ENCODE measurements at regions not wholly inside any gene's neighbourhood (a gene's known extent, or its start where the extent isn't known, plus 50 kb on each side); places are given as distances from the start of the nearest gene placed in this dataset.

DNA sequence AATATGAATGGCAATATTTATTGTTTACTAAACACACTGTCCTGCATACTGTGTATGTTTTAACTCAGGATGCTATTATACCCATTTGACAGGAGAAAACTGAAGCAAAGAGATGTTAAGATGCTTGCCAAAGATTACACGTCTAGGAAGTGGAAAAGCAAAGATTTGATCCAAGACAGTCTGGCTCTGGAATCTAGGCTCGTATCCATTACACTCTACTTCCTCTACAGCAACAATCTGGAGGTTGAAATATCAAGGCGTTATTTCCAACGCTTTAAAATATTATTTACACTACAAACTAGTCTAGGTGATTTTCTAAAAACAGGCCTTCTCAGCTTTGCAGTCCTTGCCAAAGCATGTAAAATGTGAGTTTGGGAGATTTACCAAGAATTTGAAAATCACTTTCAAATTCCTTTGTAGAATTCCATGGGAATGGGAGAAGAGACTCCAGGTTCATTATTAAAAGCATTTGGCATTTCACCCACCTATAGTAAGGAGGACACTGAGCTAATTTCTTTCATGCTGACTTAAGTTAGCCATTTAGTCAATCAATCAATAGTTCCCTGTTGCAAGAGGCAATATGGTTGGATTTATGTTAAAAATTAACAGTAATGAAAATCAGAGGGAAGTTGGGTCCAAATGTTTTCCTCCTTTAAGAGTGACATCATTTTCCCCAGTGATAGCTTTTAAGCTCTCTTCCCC, 356.3 kb upstream of the SMARCA2 start:
- DNase-seq (ENCODE audit: extremely low spot score, unreplicated experiment) = no peak
- Mint-ChIP-seq H3K4me3 (ENCODE audit: unreplicated experiment) (no peak overlapping the region), H3K4me1 (ENCODE audit: unreplicated experiment) (no peaks in the 10 kb centered on the region), H3K9me3 (ENCODE audit: unreplicated experiment) (peaks cover 22% of the 10 kb centered on the region), H3K27ac (ENCODE audit: unreplicated experiment) (no peak overlapping the region), H3K36me3 (ENCODE audit: unreplicated experiment) (no peaks in the 10 kb centered on the region), H3K27me3 (ENCODE audit: unreplicated experiment) (no peaks in the 10 kb centered on the region)
- TF ChIP-seq, protein P1, sequence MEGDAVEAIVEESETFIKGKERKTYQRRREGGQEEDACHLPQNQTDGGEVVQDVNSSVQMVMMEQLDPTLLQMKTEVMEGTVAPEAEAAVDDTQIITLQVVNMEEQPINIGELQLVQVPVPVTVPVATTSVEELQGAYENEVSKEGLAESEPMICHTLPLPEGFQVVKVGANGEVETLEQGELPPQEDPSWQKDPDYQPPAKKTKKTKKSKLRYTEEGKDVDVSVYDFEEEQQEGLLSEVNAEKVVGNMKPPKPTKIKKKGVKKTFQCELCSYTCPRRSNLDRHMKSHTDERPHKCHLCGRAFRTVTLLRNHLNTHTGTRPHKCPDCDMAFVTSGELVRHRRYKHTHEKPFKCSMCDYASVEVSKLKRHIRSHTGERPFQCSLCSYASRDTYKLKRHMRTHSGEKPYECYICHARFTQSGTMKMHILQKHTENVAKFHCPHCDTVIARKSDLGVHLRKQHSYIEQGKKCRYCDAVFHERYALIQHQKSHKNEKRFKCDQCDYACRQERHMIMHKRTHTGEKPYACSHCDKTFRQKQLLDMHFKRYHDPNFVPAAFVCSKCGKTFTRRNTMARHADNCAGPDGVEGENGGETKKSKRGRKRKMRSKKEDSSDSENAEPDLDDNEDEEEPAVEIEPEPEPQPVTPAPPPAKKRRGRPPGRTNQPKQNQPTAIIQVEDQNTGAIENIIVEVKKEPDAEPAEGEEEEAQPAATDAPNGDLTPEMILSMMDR (IDR thresholded peaks at IDR 0.05) = no peak

DNA sequence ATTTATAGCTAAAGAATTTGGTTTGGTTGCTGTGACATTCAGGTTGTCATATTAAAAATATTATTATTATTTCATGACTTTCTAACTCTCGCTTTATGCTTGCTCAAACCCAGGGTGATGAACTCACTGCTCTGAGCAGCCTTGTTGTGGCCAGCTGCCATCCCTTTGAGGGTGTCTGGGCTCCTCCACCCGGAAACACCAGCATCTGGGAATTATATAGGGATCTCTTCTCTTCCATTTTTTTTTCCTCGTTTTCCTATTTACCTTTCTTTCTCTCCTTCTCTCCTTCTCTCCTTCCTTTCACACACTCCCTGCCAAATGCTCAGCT, 355.8 kb upstream of the SMARCA2 start:
- Mint-ChIP-seq H3K27ac (ENCODE audit: unreplicated experiment) (no peak overlapping the region), H3K4me3 (ENCODE audit: unreplicated experiment) (no peak overlapping the region), H3K36me3 (ENCODE audit: unreplicated experiment) (no peaks in the 10 kb centered on the region), H3K27me3 (ENCODE audit: unreplicated experiment) (no peaks in the 10 kb centered on the region), H3K9me3 (ENCODE audit: unreplicated experiment) (peaks cover 27% of the 10 kb centered on the region), H3K4me1 (ENCODE audit: unreplicated experiment) (no peaks in the 10 kb centered on the region)
- DNase-seq (ENCODE audit: extremely low spot score, unreplicated experiment) = no peak
- TF ChIP-seq, protein P1 (IDR thresholded peaks at IDR 0.05) = no peak

DNA sequence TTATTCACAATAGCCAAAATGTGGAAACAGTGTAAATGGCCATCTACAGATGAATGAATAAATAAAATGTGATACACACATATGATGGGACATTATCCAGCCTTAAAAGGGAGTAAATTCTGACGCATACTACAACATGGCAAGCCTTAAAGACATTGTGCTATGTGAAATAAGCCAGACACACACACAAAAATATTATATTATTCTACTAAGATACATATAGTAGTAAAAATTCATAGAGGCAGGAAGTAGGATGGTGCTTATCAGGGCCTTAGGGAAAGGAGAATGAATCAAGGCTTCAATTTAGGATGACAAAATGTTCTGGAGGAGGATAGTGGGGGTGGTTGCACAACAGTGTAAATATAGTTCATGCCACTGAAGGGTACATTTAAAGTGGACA, 346.7 kb upstream of the SMARCA2 start:
- no peak overlapping the region for H3K4me3 Mint-ChIP-seq (ENCODE audit: unreplicated experiment)
- no peaks in the 10 kb centered on the region for H3K36me3 Mint-ChIP-seq (ENCODE audit: unreplicated experiment)
- no peaks in the 10 kb centered on the region for H3K4me1 Mint-ChIP-seq (ENCODE audit: unreplicated experiment)
- DNase-seq (ENCODE audit: extremely low spot score, unreplicated experiment) = no peak
- no peaks in the 10 kb centered on the region for H3K27me3 Mint-ChIP-seq (ENCODE audit: unreplicated experiment)
- TF ChIP-seq, protein P1 (IDR thresholded peaks at IDR 0.05) = no peak
- H3K27ac Mint-ChIP-seq (ENCODE audit: unreplicated experiment) = no peak overlapping the region
- peaks cover 47% of the 10 kb centered on the region for H3K9me3 Mint-ChIP-seq (ENCODE audit: unreplicated experiment)

DNA sequence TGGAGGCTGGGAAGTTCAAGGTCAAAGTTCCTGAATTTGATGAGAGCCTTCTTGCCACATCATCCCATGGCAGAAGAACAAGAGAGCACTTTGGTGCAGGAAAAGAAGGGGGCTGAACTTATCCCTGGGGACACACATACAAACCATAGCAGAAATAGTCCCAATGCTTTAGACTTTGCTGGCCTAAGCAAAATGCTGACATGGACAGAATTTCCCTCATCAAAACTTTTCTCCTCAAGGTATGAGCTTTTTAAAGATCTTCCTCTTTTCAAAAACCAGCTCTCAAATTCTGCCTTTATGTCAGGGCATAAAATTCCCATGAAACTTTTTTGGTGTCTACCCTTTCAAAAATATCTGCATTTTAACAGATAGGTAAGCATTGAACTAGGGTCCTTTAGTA, 341.8 kb upstream of the SMARCA2 start:
- Mint-ChIP-seq H3K27ac (ENCODE audit: unreplicated experiment) (no peak overlapping the region), H3K9me3 (ENCODE audit: unreplicated experiment) (peaks cover 28% of the 10 kb centered on the region), H3K4me1 (ENCODE audit: unreplicated experiment) (no peaks in the 10 kb centered on the region), H3K27me3 (ENCODE audit: unreplicated experiment) (no peaks in the 10 kb centered on the region), H3K4me3 (ENCODE audit: unreplicated experiment) (no peak overlapping the region), H3K36me3 (ENCODE audit: unreplicated experiment) (no peaks in the 10 kb centered on the region)
- DNase-seq (ENCODE audit: extremely low spot score, unreplicated experiment) = no peak
- TF ChIP-seq, protein P1 (IDR thresholded peaks at IDR 0.05) = no peak

DNA sequence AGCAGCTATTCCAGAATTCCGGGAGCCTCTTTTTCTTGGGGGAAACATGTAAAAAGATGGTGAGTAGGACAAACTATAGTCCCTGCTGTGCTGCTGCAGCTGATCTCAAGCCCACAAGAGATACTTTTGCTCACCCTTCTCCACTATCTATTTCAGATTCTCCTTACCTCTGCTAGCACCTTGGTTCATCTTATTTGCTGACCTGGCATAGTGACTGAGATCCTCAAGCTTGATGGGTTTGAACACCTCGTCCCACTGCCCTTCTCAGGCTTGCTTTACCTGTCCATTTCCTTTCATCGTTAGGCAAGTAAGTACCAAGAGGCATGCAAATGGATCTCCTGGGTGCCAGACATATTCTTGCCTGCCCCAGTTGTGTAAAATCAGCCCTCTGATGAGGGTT, 338.4 kb upstream of the SMARCA2 start:
- Mint-ChIP-seq H3K27ac (ENCODE audit: unreplicated experiment) (no peak overlapping the region), H3K9me3 (ENCODE audit: unreplicated experiment) (peaks cover 18% of the 10 kb centered on the region), H3K36me3 (ENCODE audit: unreplicated experiment) (no peaks in the 10 kb centered on the region), H3K4me1 (ENCODE audit: unreplicated experiment) (no peaks in the 10 kb centered on the region), H3K4me3 (ENCODE audit: unreplicated experiment) (no peak overlapping the region), H3K27me3 (ENCODE audit: unreplicated experiment) (no peaks in the 10 kb centered on the region)
- DNase-seq (ENCODE audit: extremely low spot score, unreplicated experiment) = no peak
- TF ChIP-seq, protein P1 (IDR thresholded peaks at IDR 0.05) = no peak

Measured in osteocyte (in vitro differentiated cells).